H1 (cell line): ENCODE measurements at regions not wholly inside any gene's neighbourhood (a gene's known extent, or its start where the extent isn't known, plus 50 kb on each side); places are given as distances from the start of the nearest gene placed in this dataset.

Experiments used
- CTCF ChIA-PET: fragments of 300-600 bp; sonication (Branson Sonifier 250); formaldehyde crosslinking; loops from one replicate; lab custom pipeline; 2021; ENCODE audit not compliant: partially characterized antibody; lab: Charles Lee
- POLR2A ChIA-PET: fragments of 300-600 bp; sonication (Branson Sonifier 250); formaldehyde crosslinking; loops from one replicate; lab custom pipeline; 2021; ENCODE audit warnings: inconsistent platforms; ENCODE audit not compliant: partially characterized antibody; lab: Charles Lee
- DNase-seq, 2 experiments: peaks; one replicate each; pipeline versions ENCODE4 v3.0.0 to v3.0.0-alpha.2; 2010 to 2022; ENCODE audit warnings: low spot score in 2 of 2, low read depth in 1 of 2, mixed read lengths in 1 of 2
- FAIRE-seq: peaks from 2 replicates; lab custom pipeline; 2011; peaks lifted over from hg19 to GRCh38; lab: Jason Lieb, UNC
- H2AFZ ChIP-seq: 2 replicates; pipeline ENCODE4 v1.8.1; 2012; ENCODE audit warnings: low read length, inconsistent platforms
- H2AK5ac ChIP-seq: 2 replicates; pipeline ENCODE4 v1.6.1; 2013; ENCODE audit warnings: low read depth, low read length
- H2BK120ac ChIP-seq: replicated peaks from 2 replicates; pipeline ENCODE3; 2013; ENCODE audit warnings: low read depth, low read length, inconsistent platforms
- H2BK12ac ChIP-seq: 2 replicates; pipeline ENCODE4 v1.6.1; 2013; ENCODE audit warnings: low read depth, low read length
- H2BK15ac ChIP-seq: 2 replicates; pipeline ENCODE4 v1.6.1; 2013; ENCODE audit warnings: low read length
- H2BK20ac ChIP-seq: 2 replicates; pipeline ENCODE4 v1.6.1; 2013; ENCODE audit warnings: low read length
- H2BK5ac ChIP-seq: 2 replicates; pipeline ENCODE4 v1.6.1; 2013; ENCODE audit warnings: low read depth, low read length
- H3K14ac ChIP-seq: 2 replicates; pipeline ENCODE4 v1.6.1; 2013; ENCODE audit warnings: inconsistent platforms; ENCODE audit not compliant: insufficient read length
- H3K18ac ChIP-seq: 2 replicates; pipeline ENCODE4 v1.6.1; 2013; ENCODE audit warnings: low read length; ENCODE audit errors: extremely low read depth
- H3K23ac ChIP-seq: 2 replicates; pipeline ENCODE4 v1.6.1; 2013; ENCODE audit warnings: inconsistent platforms; ENCODE audit not compliant: insufficient read length
- H3K23me2 ChIP-seq: 2 replicates; pipeline ENCODE4 v1.6.1; 2013; ENCODE audit warnings: low read depth, low read length
- H3K27ac ChIP-seq: 2 replicates; pipeline ENCODE4 v1.6.1; 2011; ENCODE audit warnings: low read depth, low read length, inconsistent platforms
- H3K27me3 ChIP-seq, 4 experiments: replicated peaks in 1 of 4; 1 replicate in 1 of 4; 2 replicates in 3 of 4; pipeline versions ENCODE4 v1.6.1 to v1.8.1; 2011 to 2013; ENCODE audit warnings: low read length in 3 of 4, mild to moderate bottlenecking in 3 of 4, inconsistent platforms in 2 of 4, mixed read lengths in 2 of 4, moderate library complexity in 1 of 4; ENCODE audit not compliant: control insufficient read depth in 3 of 4, insufficient read depth in 3 of 4; ENCODE audit errors: extremely low read depth in 1 of 4
- H3K36me3 ChIP-seq, 4 experiments: 2 replicates each; pipeline versions ENCODE4 v1.6.1 to v1.8.1; 2011 to 2013; ENCODE audit warnings: mild to moderate bottlenecking in 4 of 4, low read length in 3 of 4, moderate library complexity in 2 of 4, control low read depth in 1 of 4, inconsistent platforms in 1 of 4; ENCODE audit not compliant: insufficient read depth in 4 of 4, control insufficient read depth in 2 of 4
- H3K4ac ChIP-seq: replicated peaks from 2 replicates; pipeline ENCODE3; 2013; ENCODE audit warnings: low read length, low read depth, mixed read lengths, inconsistent platforms; ENCODE audit not compliant: insufficient read length
- H3K4me1 ChIP-seq, 4 experiments: replicated peaks in 1 of 4; 1 replicate in 1 of 4; 2 replicates in 3 of 4; pipeline versions ENCODE4 v1.6.1 to v1.8.1; 2011 to 2013; ENCODE audit warnings: low read length in 3 of 4, inconsistent platforms in 2 of 4, mixed read lengths in 1 of 4; ENCODE audit not compliant: insufficient read depth in 4 of 4, control insufficient read depth in 3 of 4
- H3K4me2 ChIP-seq, 2 experiments: 2 replicates each; pipeline versions ENCODE4 v1.6.1 to v1.8.1; 2011 to 2013; ENCODE audit warnings: low read depth in 2 of 2, low read length in 2 of 2, control low read depth in 1 of 2, inconsistent platforms in 1 of 2, mild to moderate bottlenecking in 1 of 2; ENCODE audit not compliant: insufficient read depth in 1 of 2
- H3K4me3 ChIP-seq, 4 experiments: fragments of 200-600, 300-600 bp in 1 of 4; sonication (generic), shearing (Covaris generic), sonication (Bioruptor Twin) in 1 of 4; 2 replicates each; pipeline versions ENCODE4 v1.5.1 to v1.8.1; 2011 to 2016; ENCODE audit warnings: low read length in 4 of 4, low read depth in 3 of 4, control low read depth in 2 of 4, inconsistent platforms in 2 of 4, mild to moderate bottlenecking in 2 of 4, mixed read lengths in 1 of 4, moderate library complexity in 1 of 4; ENCODE audit not compliant: insufficient read depth in 2 of 4; ENCODE audit errors: extremely low read depth in 1 of 4
- H3K56ac ChIP-seq: replicated peaks from 2 replicates; pipeline ENCODE3; 2013; ENCODE audit warnings: low read depth, mild to moderate bottlenecking, mixed read lengths, low read length, inconsistent platforms; ENCODE audit not compliant: insufficient read length
- H3K79me1 ChIP-seq: 2 replicates; pipeline ENCODE4 v1.6.1; 2013; ENCODE audit warnings: low read depth, low read length, control low read depth
- H3K79me2 ChIP-seq, 2 experiments: 2 replicates each; pipeline versions ENCODE4 v1.6.1 to v1.8.1; 2012 to 2013; ENCODE audit warnings: low read length in 2 of 2, mild to moderate bottlenecking in 2 of 2, inconsistent platforms in 1 of 2; ENCODE audit not compliant: insufficient read depth in 2 of 2, control insufficient read depth in 1 of 2
- H3K9ac ChIP-seq, 4 experiments: replicated peaks in 1 of 4; 1 replicate in 1 of 4; 2 replicates in 3 of 4; pipeline versions ENCODE4 v1.6.1 to v1.8.1; 2011 to 2013; ENCODE audit warnings: low read depth in 3 of 4, low read length in 3 of 4, control low read depth in 2 of 4, mild to moderate bottlenecking in 2 of 4, moderate library complexity in 2 of 4, inconsistent platforms in 1 of 4; ENCODE audit errors: extremely low read depth in 1 of 4
- H3K9me3 ChIP-seq, 2 experiments: 2 replicates each; pipeline versions ENCODE4 v1.6.1 to v1.8.1; 2012 to 2013; ENCODE audit warnings: mild to moderate bottlenecking in 2 of 2, moderate library complexity in 2 of 2, control low read depth in 1 of 2, inconsistent platforms in 1 of 2, low read depth in 1 of 2, low read length in 1 of 2, mixed read lengths in 1 of 2; ENCODE audit not compliant: insufficient read depth in 2 of 2
- H4K20me1 ChIP-seq, 2 experiments: replicated peaks in 1 of 2; 2 replicates each; pipeline versions ENCODE3 to v1.8.1; 2011 to 2013; ENCODE audit warnings: inconsistent platforms in 2 of 2, low read length in 2 of 2, mild to moderate bottlenecking in 1 of 2; ENCODE audit not compliant: insufficient read depth in 2 of 2, control insufficient read depth in 1 of 2
- H4K5ac ChIP-seq: 2 replicates; pipeline ENCODE4 v1.6.1; 2013; ENCODE audit warnings: low read length, low read depth, mixed read lengths, inconsistent platforms; ENCODE audit not compliant: insufficient read length
- H4K8ac ChIP-seq: 2 replicates; pipeline ENCODE4 v1.8.0; 2013; ENCODE audit warnings: mild to moderate bottlenecking, moderate library complexity, low read length, inconsistent platforms; ENCODE audit not compliant: insufficient read depth; ENCODE audit errors: extremely low read depth
- H4K91ac ChIP-seq: replicated peaks from 2 replicates; pipeline ENCODE3; 2013; ENCODE audit warnings: low read length, mixed read lengths, inconsistent platforms; ENCODE audit not compliant: insufficient read length
- FOSL1 ChIP-seq: IDR thresholded peaks from 2 replicates; pipeline ENCODE4 v1.6.1; 2011; ENCODE audit warnings: mild to moderate bottlenecking, low read depth, low read length, moderate library complexity; ENCODE audit not compliant: insufficient read depth
- HDAC2 ChIP-seq, 2 experiments: fragments of 300-600 bp in 1 of 2; sonication (generic) in 1 of 2; IDR thresholded peaks; 2 replicates each; pipeline ENCODE4 v1.6.1; 2011 to 2012; ENCODE audit warnings: low read depth in 2 of 2, low read length in 2 of 2, mild to moderate bottlenecking in 2 of 2, moderate library complexity in 2 of 2, borderline replicate concordance in 1 of 2, inconsistent platforms in 1 of 2
- KDM4A ChIP-seq: IDR thresholded peaks from one replicate; pipeline ENCODE4 v1.7.1; 2012; ENCODE audit warnings: low read depth, mild to moderate bottlenecking, moderate library complexity, low read length, inconsistent platforms; ENCODE audit not compliant: severe bottlenecking
- MAX ChIP-seq: IDR thresholded peaks from 2 replicates; pipeline ENCODE4 v1.6.1; 2012; ENCODE audit warnings: inconsistent platforms
- RXRA ChIP-seq: IDR thresholded peaks from 2 replicates; pipeline ENCODE4 v1.6.1; 2011; ENCODE audit warnings: low read depth, mild to moderate bottlenecking, low read length, moderate library complexity; ENCODE audit not compliant: insufficient read depth
- TAF1 ChIP-seq: IDR thresholded peaks from 2 replicates; pipeline ENCODE4 v1.6.1; 2011; ENCODE audit warnings: mild to moderate bottlenecking, low read depth, low read length
- WGBS, 2 experiments: shearing (Covaris generic) in 1 of 2; methylation state at CpG; one replicate each; pipeline versions ENCODE4 v1.1.6 to v1.1.7; 2013 to 2015; ENCODE audit warnings: low lambda C conversion rate in 2 of 2, mixed read lengths in 2 of 2, inconsistent platforms in 1 of 2, low coverage in 1 of 2, missing lambda C conversion rate in 1 of 2; ENCODE audit not compliant: insufficient replicate concordance in 2 of 2, insufficient coverage in 1 of 2, insufficient read length in 1 of 2; ENCODE audit errors: extremely low coverage in 1 of 2, missing lambda C conversion rate in 1 of 2; 5-methylcytosine and 5-hydroxymethylcytosine counted together

GRCh38 chr1:19014765-19015164, 58.3 kb upstream of the IFFO2 start:
- CTCF ChIA-PET, result interaction anchor here (0.7 to 2.5 kb wide), 4 partner anchors 26 to 106 kb away, joined by 3 to 5 read pairs (median 3); no protein-coding TSS in a partner anchor
- Histone ChIP-seq H4K91ac (no peak overlapping the region), H4K8ac (no peak overlapping the region), H2BK120ac (no peak overlapping the region), H2BK12ac (no peak overlapping the region), H2AK5ac (no peak overlapping the region), H3K23ac (no peak overlapping the region), H2BK15ac (no peak overlapping the region), H3K56ac (no peak overlapping the region), H3K18ac (no peak overlapping the region), H3K4me3 (no peak overlapping the region), H3K79me2 (no peaks in the 10 kb centered on the region), H3K27me3 (no peaks in the 10 kb centered on the region), H3K9me3 (no peaks in the 10 kb centered on the region), H3K4ac (no peak overlapping the region), H3K27ac (no peak overlapping the region), H3K4me2 (no peak overlapping the region), H2AFZ (no peak overlapping the region), H2BK20ac (no peak overlapping the region), H3K14ac (no peak overlapping the region), H3K9ac (no peak overlapping the region), H2BK5ac (no peak overlapping the region), H4K20me1 (no peaks in the 10 kb centered on the region), H3K4me1 (peaks cover 1 to 14% (median 7%) of the 10 kb centered on the region in 4 experiments), H3K23me2 (no peaks in the 10 kb centered on the region), H4K5ac (no peak overlapping the region), H3K36me3 (no peaks in the 10 kb centered on the region), H3K79me1 (no peaks in the 10 kb centered on the region)
- DNase-seq (peak in 1 of 2 experiments; percentile 24), FAIRE-seq (no peak)
- 87% methylated on average over 7 of the region's 7 CpGs; no CpG with 5 or more reads in 1 of the 2 experiments for WGBS, 2 experiments
- POLR2A ChIA-PET, result no interaction called here
- TF ChIP-seq HDAC2 (IDR thresholded peaks at IDR 0.05; ENCODE audit: borderline replicate concordance in 1 of 2, low read depth in 2 of 2, low read length in 2 of 2), result no peak
- no peak for TF ChIP-seq RXRA
- no peak for TF ChIP-seq MAX
- TF ChIP-seq KDM4A, result no peak
- TF ChIP-seq TAF1, result no peak
- no peak for TF ChIP-seq FOSL1
